Lower leg skin (tissue), 3 donors: ENCODE measurements at regions not wholly inside any gene's neighbourhood (a gene's known extent, or its start where the extent isn't known, plus 50 kb on each side); places are given as distances from the start of the nearest gene placed in this dataset.

Experiments
- POLR2A ChIP-seq, 2 donors: fragments of 450-650 bp; IDR thresholded peaks; one replicate each; pipeline ENCODE4 v1.6.1; 2016 to 2017; ENCODE audit warnings: antibody characterized with exemption in 2 of 2, mild to moderate bottlenecking in 1 of 2, moderate library complexity in 1 of 2
- TF ChIP-seq, protein P1 (sequence below), 3 donors: fragments of 450-650 bp; IDR thresholded peaks; one replicate each; pipeline ENCODE4 v1.5.1; 2016; ENCODE audit warnings: antibody characterized with exemption in 3 of 3, mild to moderate bottlenecking in 3 of 3, moderate library complexity in 2 of 3

DNA sequence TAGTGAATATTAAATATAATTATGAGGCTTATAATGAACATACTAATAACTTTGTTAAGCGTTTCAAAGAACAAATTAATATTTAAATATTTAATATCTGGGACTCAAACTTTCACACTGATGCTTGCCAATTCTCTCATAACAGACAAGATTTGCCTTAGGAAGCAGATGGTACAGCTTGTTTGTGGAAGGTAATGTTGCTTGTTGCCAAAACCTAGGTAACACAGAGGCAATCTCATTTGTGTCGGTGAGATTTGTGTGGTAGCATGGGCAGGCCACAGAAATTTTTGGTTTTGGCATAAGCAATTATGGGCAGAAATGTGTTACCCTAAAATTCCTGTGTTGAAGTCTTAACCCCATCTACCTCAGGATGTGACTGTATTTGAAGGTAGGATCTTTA, 114.9 kb upstream of the AFF2 start:
- TF ChIP-seq, protein P1, sequence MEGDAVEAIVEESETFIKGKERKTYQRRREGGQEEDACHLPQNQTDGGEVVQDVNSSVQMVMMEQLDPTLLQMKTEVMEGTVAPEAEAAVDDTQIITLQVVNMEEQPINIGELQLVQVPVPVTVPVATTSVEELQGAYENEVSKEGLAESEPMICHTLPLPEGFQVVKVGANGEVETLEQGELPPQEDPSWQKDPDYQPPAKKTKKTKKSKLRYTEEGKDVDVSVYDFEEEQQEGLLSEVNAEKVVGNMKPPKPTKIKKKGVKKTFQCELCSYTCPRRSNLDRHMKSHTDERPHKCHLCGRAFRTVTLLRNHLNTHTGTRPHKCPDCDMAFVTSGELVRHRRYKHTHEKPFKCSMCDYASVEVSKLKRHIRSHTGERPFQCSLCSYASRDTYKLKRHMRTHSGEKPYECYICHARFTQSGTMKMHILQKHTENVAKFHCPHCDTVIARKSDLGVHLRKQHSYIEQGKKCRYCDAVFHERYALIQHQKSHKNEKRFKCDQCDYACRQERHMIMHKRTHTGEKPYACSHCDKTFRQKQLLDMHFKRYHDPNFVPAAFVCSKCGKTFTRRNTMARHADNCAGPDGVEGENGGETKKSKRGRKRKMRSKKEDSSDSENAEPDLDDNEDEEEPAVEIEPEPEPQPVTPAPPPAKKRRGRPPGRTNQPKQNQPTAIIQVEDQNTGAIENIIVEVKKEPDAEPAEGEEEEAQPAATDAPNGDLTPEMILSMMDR (IDR thresholded peaks at IDR 0.05) = no peak
- TF ChIP-seq POLR2A (IDR thresholded peaks at IDR 0.05) = no peak
